ENCODE measurements at regions not wholly inside any gene's neighbourhood (a gene's known extent, or its start where the extent isn't known, plus 50 kb on each side); places are given as distances from the start of the nearest gene placed in this dataset.
A peak's percentile ranks its signal among the peaks of the same experiment; 100 is the strongest.

- no peaks in the 10 kb centered on the region for H3K36me3 ChIP-seq (replicated peaks)
- no peak overlapping the region for H3K4me3 ChIP-seq (ENCODE audit: low read depth, low read length)
- H3K27ac ChIP-seq = no peak overlapping the region
- in situ Hi-C loops (cut with HindIII; ENCODE audit: low pct_ligation_motif_present, low sequenced_read_pairs) = no loop called here
- TF ChIP-seq CTCF (IDR thresholded peaks at IDR 0.05; ENCODE audit: low read depth, low read length, missing control alignments) = no peak
- no peak for DNase-seq
- no peaks in the 10 kb centered on the region for H3K27me3 ChIP-seq (replicated peaks)
Observed at GRCh38 chr5:109982966-109983534, 293.3 kb downstream of the MAN2A1 start.

- Histone ChIP-seq H3K36me3 (replicated peaks) (no peaks in the 10 kb centered on the region), H3K4me3 (ENCODE audit: low read depth, low read length) (no peak overlapping the region), H3K27ac (no peak overlapping the region), H3K27me3 (replicated peaks) (no peaks in the 10 kb centered on the region)
- DNase-seq = no peak
- in situ Hi-C loops (cut with HindIII; ENCODE audit: low pct_ligation_motif_present, low sequenced_read_pairs) = no loop called here
- no peak for TF ChIP-seq CTCF (IDR thresholded peaks at IDR 0.05; ENCODE audit: low read depth, low read length, missing control alignments)
Observed at GRCh38 chr5:109986726-109987125, 297.0 kb downstream of the MAN2A1 start.

GRCh38 chr5:109987355-109987754, 297.6 kb downstream of the MAN2A1 start:
- H3K4me3 ChIP-seq (ENCODE audit: low read depth, low read length) = no peak overlapping the region
- H3K27me3 ChIP-seq (replicated peaks) = no peaks in the 10 kb centered on the region
- peak; percentile 34 for DNase-seq
- H3K36me3 ChIP-seq (replicated peaks) = no peaks in the 10 kb centered on the region
- in situ Hi-C loops (cut with HindIII; ENCODE audit: low pct_ligation_motif_present, low sequenced_read_pairs) = no loop called here
- peak overlapping the region; percentile 56 for H3K27ac ChIP-seq
- TF ChIP-seq CTCF (IDR thresholded peaks at IDR 0.05; ENCODE audit: low read depth, low read length, missing control alignments) = no peak

GRCh38 chr5:109987970-109988369, 298.2 kb downstream of the MAN2A1 start:
- no peaks in the 10 kb centered on the region for H3K27me3 ChIP-seq (replicated peaks)
- TF ChIP-seq CTCF (IDR thresholded peaks at IDR 0.05; ENCODE audit: low read depth, low read length, missing control alignments) = no peak
- no peak for DNase-seq
- H3K4me3 ChIP-seq (ENCODE audit: low read depth, low read length) = no peak overlapping the region
- H3K27ac ChIP-seq = peak overlapping the region; percentile 56
- H3K36me3 ChIP-seq (replicated peaks) = no peaks in the 10 kb centered on the region
- in situ Hi-C loops (cut with HindIII; ENCODE audit: low pct_ligation_motif_present, low sequenced_read_pairs) = no loop called here

GRCh38 chr5:109989161-109989560, 299.4 kb downstream of the MAN2A1 start:
- Histone ChIP-seq H3K27me3 (replicated peaks) (no peaks in the 10 kb centered on the region), H3K4me3 (ENCODE audit: low read depth, low read length) (no peak overlapping the region), H3K27ac (no peak overlapping the region), H3K36me3 (replicated peaks) (no peaks in the 10 kb centered on the region)
- no peak for TF ChIP-seq CTCF (IDR thresholded peaks at IDR 0.05; ENCODE audit: low read depth, low read length, missing control alignments)
- DNase-seq = no peak
- in situ Hi-C loops (cut with HindIII; ENCODE audit: low pct_ligation_motif_present, low sequenced_read_pairs) = no loop called here

Data from brain microvascular endothelial cell (primary cell).